ENCODE measurements at regions not wholly inside any gene's neighbourhood (a gene's known extent, or its start where the extent isn't known, plus 50 kb on each side); places are given as distances from the start of the nearest gene placed in this dataset.
A peak's percentile ranks its signal among the peaks of the same experiment; 100 is the strongest.
"Not testable (repeated sequence)": the region's sequence is repeated elsewhere in the genome, so short reads cannot be mapped to it uniquely, and the experiment has no call there.

GRCh38 chr3:5701005-5701404 lies 513.5 kb downstream of the EDEM1 start:
- DNase-seq: not testable (repeated sequence)

GRCh38 chr3:5707794-5708193 lies 520.3 kb downstream of the EDEM1 start:
- DNase-seq: no peak

DNA sequence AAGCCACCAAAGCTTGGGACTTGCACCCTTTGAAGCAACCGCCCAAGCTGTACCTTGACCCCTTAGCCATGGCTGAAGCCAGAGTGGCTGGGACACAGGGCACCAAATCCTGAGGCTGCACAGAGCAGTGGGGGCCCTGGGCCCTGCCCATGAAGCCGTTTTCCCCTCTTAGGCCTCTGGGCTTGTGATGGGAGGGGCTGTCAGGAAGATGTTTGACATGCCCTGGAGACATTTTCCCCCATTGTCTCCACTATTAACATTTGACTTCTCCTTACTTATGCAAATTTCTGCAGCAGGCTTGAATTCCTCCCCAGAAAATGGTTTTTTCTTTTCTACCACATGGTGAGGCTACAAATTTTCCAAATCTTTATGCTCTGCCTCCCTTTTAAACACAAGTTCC lies 522.2 kb downstream of the EDEM1 start:
- no peak for DNase-seq

- no peak for DNase-seq
These were observed 523.2 kb downstream of the EDEM1 start for GRCh38 chr3:5710718-5711117.

DNA sequence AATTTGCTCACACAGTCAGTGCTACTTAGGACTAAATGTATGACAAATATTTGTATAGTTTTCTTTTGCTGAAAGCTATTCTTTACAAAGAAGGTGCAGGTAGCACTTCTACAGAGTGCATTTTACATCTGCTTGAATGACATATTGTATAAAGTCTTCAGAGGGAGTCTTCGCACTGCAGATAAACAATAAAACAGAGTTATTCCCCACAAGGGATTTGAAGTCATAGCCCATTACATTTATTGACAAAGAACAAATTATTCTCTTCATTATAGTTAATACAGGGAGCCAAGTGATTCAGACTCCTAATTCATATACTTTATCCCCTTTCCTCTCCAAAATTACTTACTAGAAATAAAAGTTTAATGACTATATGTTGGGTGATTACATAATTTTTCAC lies 529.7 kb downstream of the EDEM1 start:
- no peak for DNase-seq

DNA sequence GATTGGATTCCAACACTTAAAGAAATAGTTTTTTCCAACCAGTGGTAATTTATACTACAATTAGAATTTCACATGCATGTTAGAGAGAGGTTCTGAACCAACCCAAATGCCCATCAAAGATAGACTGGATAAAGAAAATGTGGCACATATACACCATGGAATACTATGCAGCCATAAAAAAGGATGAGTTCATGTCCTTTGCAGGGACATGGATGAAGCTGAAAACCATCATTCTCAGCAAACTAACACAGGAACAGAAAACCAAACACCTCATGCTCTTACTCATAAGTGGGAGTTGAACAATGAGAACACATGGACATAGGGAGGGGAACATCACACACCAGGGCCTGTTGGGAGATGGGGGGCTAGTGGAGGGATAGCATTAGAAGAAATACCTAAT lies 532.2 kb downstream of the EDEM1 start:
- not testable (repeated sequence) for DNase-seq

GRCh38 chr3:5725801-5726200 lies 538.3 kb downstream of the EDEM1 start:
- DNase-seq: no peak

DNA sequence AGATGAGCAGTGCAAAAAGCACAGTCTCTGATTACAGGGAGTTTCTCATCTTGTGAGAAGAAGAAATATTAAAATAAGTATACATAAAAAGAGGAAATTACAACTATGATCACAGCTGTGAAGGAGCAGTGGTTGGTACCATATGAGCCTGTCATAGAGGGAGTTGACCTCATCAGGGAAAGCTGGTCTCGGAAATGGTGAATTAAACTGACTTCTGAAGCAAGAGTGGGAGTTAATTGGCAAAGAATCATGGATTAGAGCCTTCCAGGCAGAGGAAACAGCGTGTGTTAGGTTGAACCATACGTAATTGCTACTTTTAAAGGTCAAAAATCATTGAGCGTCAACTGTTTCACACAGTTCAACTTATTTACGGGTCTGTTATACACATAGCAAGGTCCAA lies 539.1 kb downstream of the EDEM1 start:
- peak; percentile 46 to 68 (median 46) for DNase-seq

- DNase-seq: no peak
These were observed 540.4 kb downstream of the EDEM1 start for GRCh38 chr3:5727743-5728484.

DNA sequence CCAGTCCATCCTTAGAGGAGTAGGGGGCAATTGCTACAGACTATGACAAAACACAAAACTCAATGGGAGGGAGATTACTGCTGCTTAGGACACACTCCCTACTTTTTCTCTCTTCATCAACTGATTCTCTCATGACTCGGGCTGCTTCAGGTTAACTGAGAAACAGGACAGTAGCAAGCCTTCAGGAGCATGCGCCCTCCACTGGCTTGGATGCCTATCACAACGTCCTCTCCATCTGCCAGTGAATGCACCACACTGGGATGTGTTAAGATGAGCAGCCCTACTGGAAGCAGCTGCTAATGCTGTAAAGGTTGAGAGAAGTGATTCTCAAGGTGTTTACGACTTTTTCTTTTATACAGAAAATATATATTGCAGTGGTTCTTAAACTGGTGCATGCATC lies 542.3 kb downstream of the EDEM1 start:
- no peak for DNase-seq

DNA sequence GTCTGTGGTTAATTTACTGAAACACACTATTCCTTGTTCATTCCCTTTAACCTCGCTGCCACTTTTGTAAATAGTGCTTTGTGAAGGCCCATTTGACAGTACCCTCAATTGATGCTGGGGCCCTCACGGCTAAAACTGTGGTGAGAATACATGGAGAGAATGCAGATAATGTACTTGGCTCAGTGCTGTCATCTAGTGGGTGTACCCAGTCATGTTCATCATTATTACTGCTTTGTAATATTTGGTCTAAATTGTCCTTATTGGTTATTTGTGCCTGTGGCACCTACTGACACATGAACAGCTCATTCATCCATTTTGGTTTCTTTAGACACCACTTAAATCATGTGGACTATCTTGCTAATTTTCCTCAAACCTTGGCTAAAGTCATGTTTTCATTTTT lies 543.6 kb downstream of the EDEM1 start:
- peak; percentile 48 to 58 (median 57) for DNase-seq

- DNase-seq: no peak
These were observed 544.6 kb downstream of the EDEM1 start for GRCh38 chr3:5732081-5732480.

DNA sequence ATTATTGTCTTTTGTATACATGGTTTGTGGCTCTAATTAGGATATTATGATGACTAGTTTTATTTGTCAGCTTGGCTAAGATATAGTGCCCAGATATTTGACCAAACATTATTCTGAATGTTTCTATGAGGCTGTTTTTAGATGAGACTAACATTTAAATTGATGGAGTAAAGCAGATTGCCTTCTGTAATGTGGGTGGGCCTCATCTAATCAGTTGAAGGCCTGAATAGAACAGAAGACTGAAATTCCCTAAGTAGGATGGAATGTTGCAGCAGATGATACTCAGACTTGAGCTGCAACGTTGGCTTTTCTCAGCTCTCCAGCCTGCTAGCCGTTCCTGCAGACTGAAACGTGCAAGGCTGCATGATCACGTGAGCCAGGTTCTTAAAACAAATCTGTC lies 546.5 kb downstream of the EDEM1 start:
- no peak for DNase-seq

DNA sequence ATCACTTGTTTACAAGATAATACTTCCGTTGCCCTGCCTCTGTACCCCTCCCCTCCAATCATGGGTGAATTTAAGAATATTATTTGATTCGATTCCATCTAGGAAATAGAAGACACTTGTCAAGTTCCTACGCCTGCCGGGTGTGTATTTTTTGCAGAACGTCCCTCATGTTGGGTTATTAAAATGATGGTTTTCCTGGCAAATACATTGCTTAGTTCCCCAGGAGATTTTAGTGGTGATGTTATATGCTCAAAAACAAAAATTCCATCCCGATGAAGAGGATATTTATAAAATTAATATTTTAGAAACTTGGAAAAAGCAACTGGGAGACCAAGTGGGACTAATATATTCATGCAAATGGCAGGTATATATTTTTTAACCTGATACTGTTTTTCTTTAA lies 548.4 kb downstream of the EDEM1 start:
- no peak for DNase-seq

DNA sequence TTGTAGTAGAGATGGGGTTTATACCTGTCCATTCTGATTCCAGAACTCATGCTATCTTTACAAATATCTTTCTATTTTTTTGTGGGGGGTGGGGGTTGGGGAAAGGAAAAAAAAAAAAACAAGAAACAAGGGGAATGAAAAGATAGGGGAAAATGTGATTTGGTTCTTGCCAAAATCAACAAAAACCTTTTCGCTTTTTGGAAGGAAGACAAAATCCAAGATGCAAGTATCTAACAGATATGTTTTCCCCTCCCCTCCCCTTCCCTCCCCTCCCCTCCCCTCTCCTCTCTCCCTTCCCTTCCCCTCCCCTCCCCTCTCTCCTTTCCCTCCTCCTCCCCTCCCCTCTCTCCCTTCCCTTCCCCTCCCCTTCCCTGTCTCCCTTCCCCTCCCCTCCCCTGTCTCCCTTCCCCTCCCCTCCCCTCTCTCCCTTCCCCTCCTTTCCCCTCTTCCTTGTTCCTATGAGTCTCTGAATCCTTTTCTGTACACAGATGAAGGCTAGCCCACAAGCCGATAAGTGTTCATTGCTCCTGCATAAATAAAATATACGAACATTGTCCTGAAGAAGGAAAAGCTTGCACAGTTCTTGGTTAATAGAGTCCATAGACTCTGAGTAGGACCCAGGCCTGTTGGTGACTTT lies 551.9 kb downstream of the EDEM1 start:
- no peak for DNase-seq

GRCh38 chr3:5739949-5740348 lies 552.4 kb downstream of the EDEM1 start:
- no peak for DNase-seq

GRCh38 chr3:5741017-5741416 lies 553.5 kb downstream of the EDEM1 start:
- DNase-seq: no peak

DNA sequence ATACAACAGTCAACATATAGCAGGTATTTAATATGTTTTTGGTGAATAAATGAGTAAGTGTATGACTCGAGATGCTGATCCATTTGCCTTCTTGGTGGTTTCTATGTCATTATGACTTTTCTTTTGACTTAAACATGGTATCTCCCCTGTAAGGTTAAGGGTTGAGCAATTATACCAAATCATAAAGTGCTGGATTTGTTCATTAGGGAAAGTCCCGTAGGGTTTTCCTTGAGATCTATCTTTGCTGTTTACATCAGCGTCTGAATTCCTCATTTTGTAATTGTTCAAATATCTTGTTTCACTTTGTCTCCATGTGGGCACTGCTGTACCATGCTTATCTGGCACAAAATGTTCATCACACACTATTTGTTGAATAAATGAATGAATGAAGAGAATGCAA lies 562.6 kb downstream of the EDEM1 start:
- peak; percentile 64 to 88 (median 71) for DNase-seq

GRCh38 chr3:5750874-5751640 lies 563.5 kb downstream of the EDEM1 start:
- no peak for DNase-seq

GRCh38 chr3:5754602-5755001 lies 567.1 kb downstream of the EDEM1 start:
- no peak for DNase-seq

- no peak for DNase-seq
These were observed 568.9 kb downstream of the EDEM1 start for GRCh38 chr3:5756443-5756842.

- peak in 1 of 3 donors; percentile 6 for DNase-seq
These were observed 569.8 kb downstream of the EDEM1 start for GRCh38 chr3:5757213-5757804.

GRCh38 chr3:5758699-5759098 lies 571.2 kb downstream of the EDEM1 start:
- no peak for DNase-seq

- DNase-seq: no peak
These were observed 575.0 kb downstream of the EDEM1 start for GRCh38 chr3:5762506-5762905.
